Common myeloid progenitor, CD34-positive (primary cell): ENCODE measurements at regions not wholly inside any gene's neighbourhood (a gene's known extent, or its start where the extent isn't known, plus 50 kb on each side); places are given as distances from the start of the nearest gene placed in this dataset.

Source experiments
- CTCF ChIA-PET: fragments of 350-600 bp; sonication (Branson Sonifier 250); formaldehyde crosslinking; loops from one replicate; lab custom pipeline; 2021; ENCODE audit warnings: antibody characterized with exemption; lab: Charles Lee
- POLR2A ChIA-PET: fragments of 350-600 bp; sonication (Branson Sonifier 250); formaldehyde crosslinking; loops from one replicate; lab custom pipeline; 2021; ENCODE audit warnings: antibody characterized with exemption; lab: Charles Lee
- DNase-seq, 3 donors: peaks; one replicate each; pipeline versions ENCODE4 v3.0.0 to v3.0.0-alpha.2; 2013
- H3K27ac ChIP-seq, 2 experiments: 1 replicate in 1 of 2; 2 replicates in 1 of 2; pipeline ENCODE4 v1.7.0; 2013; ENCODE audit warnings: inconsistent platforms in 2 of 2, low read length in 2 of 2, mild to moderate bottlenecking in 2 of 2, low read depth in 1 of 2, moderate library complexity in 1 of 2; ENCODE audit not compliant: severe bottlenecking in 2 of 2, insufficient read depth in 1 of 2, poor library complexity in 1 of 2
- H3K27me3 ChIP-seq, 5 experiments: replicated peaks in 2 of 5; 1 replicate in 3 of 5; 2 replicates in 2 of 5; pipeline versions ENCODE4 v1.6.1 to v1.7.0; 2013; ENCODE audit warnings: low read length in 4 of 5, mild to moderate bottlenecking in 2 of 5, moderate library complexity in 2 of 5, inconsistent platforms in 1 of 5; ENCODE audit not compliant: insufficient read depth in 5 of 5, control insufficient read depth in 4 of 5
- H3K36me3 ChIP-seq, 4 experiments: 1 replicate in 2 of 4; 2 replicates in 2 of 4; pipeline versions ENCODE4 v1.6.1 to v1.7.0; 2013; ENCODE audit warnings: low read length in 3 of 4, control low read depth in 1 of 4, mild to moderate bottlenecking in 1 of 4; ENCODE audit not compliant: control insufficient read depth in 4 of 4, insufficient read depth in 4 of 4
- H3K4me1 ChIP-seq, 4 experiments: 1 replicate in 3 of 4; 2 replicates in 1 of 4; pipeline versions ENCODE4 v1.6.1 to v1.7.1; 2013; ENCODE audit warnings: low read length in 3 of 4, mild to moderate bottlenecking in 3 of 4, control low read depth in 1 of 4, inconsistent platforms in 1 of 4, moderate library complexity in 1 of 4; ENCODE audit not compliant: control insufficient read depth in 4 of 4, insufficient read depth in 4 of 4; ENCODE audit errors: control extremely low read depth in 1 of 4
- H3K4me3 ChIP-seq, 7 experiments: 1 replicate in 4 of 7; 2 replicates in 3 of 7; pipeline versions ENCODE4 v1.5.1 to v1.7.0; 2013; ENCODE audit warnings: mild to moderate bottlenecking in 7 of 7, low read length in 6 of 7, moderate library complexity in 6 of 7, inconsistent platforms in 2 of 7, low read depth in 2 of 7, control low read depth in 1 of 7; ENCODE audit not compliant: insufficient read depth in 4 of 7, control insufficient read depth in 1 of 7; ENCODE audit errors: extremely low read depth in 1 of 7
- H3K9me3 ChIP-seq, 5 experiments: 1 replicate in 4 of 5; 2 replicates in 1 of 5; pipeline versions ENCODE4 v1.6.1 to v1.7.1; 2013; ENCODE audit warnings: low read length in 4 of 5, mild to moderate bottlenecking in 2 of 5, inconsistent platforms in 1 of 5, low read depth in 1 of 5, moderate library complexity in 1 of 5; ENCODE audit not compliant: control insufficient read depth in 4 of 5, insufficient read depth in 2 of 5; ENCODE audit errors: control extremely low read depth in 1 of 5
- WGBS: methylation state at CpG from one replicate; pipeline ENCODE4 v1.1.5; 2013; ENCODE audit not compliant: insufficient coverage; 5-methylcytosine and 5-hydroxymethylcytosine counted together

DNA sequence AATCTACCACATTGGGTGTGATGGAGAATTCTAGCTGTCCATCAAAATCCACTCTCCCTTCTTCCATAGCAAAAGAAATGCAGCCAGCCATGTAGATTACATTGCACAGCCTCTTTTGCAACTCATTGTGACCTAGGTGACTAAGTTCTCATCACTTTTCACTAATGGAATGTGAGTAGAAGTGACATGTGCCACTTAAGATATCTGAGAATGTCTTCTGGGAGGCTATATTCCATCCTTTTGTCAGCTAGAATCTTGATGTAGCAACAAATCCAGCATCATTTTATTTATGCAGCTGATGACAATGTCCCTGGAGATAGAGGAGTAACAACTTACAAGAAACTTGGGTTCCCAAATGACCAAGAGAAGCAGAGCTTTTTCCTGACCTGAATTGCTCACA, 61.5 kb upstream of the API5 start:
- no peak for DNase-seq
- H3K36me3 ChIP-seq = no peaks in the 10 kb centered on the region
- no peaks in the 10 kb centered on the region for H3K4me1 ChIP-seq
- ChIA-PET POLR2A (no interaction called here), CTCF (interaction anchor here (1.2 kb wide), 1 partner anchor 32 kb away, joined by 3 read pairs; no protein-coding TSS in a partner anchor)
- H3K27ac ChIP-seq = no peak overlapping the region
- no peaks in the 10 kb centered on the region for H3K9me3 ChIP-seq
- no peak overlapping the region for H3K4me3 ChIP-seq
- peaks cover 0 to 2% (median 0%) of the 10 kb centered on the region in 5 experiments for H3K27me3 ChIP-seq

DNA sequence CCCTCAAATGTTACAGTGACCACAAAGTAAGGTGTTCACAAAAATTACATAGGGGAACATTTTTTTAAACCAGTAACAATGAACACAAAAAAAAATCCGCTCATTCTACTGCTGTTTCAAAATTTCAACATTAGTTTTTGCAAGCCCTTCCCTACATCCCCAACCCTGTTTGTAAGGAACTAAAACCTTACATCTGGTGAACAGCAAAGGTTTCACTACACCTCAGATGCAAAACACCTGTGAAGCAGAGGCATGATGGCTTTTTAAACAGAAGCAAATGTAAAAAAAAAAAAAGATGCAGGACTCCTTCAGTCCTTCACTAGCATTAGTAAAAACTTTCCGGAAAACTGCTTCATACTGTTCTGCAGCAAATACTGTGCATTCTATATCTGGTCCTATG, 50.0 kb upstream of the API5 start:
- no peaks in the 10 kb centered on the region for H3K27me3 ChIP-seq
- CTCF ChIA-PET = no interaction called here
- no peaks in the 10 kb centered on the region for H3K36me3 ChIP-seq
- no peaks in the 10 kb centered on the region for H3K4me1 ChIP-seq
- H3K9me3 ChIP-seq = peaks cover 0 to 1% (median 0%) of the 10 kb centered on the region in 5 experiments
- H3K4me3 ChIP-seq = no peak overlapping the region
- POLR2A ChIA-PET = no interaction called here
- no peak overlapping the region for H3K27ac ChIP-seq
- 75% methylated on average over 2 of the region's 2 CpGs for WGBS
- DNase-seq = no peak
